ENCODE measurements at regions not wholly inside any gene's neighbourhood (a gene's known extent, or its start where the extent isn't known, plus 50 kb on each side); places are given as distances from the start of the nearest gene placed in this dataset.

DNA sequence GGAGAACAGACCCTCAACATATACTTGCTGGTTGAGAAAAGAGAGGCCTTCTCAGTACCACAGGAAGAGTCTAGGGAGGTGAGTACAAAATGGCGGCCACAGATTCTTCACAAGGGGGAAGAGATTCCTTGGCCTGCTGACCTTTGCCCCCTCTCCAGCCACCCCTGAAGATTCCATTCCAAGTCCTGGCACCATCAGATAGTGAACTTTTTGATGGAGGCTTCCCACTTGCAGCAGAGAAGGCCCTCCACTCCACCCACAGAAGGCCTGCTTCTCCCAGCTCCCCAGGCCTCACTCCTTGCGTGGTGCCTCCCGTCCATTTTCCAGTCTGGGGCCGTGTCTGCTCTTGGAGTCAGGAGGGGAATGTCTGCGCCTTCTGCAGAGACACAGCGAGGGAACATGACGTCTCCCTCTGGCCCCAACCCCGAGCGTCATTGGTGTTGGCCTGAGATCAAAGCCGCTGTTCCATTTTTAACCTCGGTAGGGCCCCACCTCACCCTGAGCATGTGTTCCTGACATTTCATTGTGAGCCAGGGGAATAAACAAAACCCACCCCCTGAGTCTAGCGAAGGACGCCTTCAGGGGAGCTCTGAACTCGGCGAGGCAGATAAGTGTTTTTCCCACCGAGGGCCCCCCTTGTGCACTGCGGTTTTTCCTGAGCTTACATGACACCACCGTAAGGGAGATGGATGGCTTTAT is 268.7 kb upstream of the TBX3 start:
- Histone ChIP-seq H3K9me3 (replicated peaks; ENCODE audit: low read length) (no peaks in the 10 kb centered on the region), H3K36me3 (ENCODE audit: insufficient read depth, low read length) (no peaks in the 10 kb centered on the region), H3K9ac (ENCODE audit: low read depth, low read length) (no peak overlapping the region), H3K4me2 (ENCODE audit: low read length) (no peak overlapping the region), H3K27me3 (ENCODE audit: control insufficient read depth, insufficient read depth, low read length) (no peaks in the 10 kb centered on the region), H3K4me1 (ENCODE audit: control insufficient read depth, insufficient read depth, low read length) (no peaks in the 10 kb centered on the region), H3K4me3 (ENCODE audit: low read length) (no peak overlapping the region)

DNA sequence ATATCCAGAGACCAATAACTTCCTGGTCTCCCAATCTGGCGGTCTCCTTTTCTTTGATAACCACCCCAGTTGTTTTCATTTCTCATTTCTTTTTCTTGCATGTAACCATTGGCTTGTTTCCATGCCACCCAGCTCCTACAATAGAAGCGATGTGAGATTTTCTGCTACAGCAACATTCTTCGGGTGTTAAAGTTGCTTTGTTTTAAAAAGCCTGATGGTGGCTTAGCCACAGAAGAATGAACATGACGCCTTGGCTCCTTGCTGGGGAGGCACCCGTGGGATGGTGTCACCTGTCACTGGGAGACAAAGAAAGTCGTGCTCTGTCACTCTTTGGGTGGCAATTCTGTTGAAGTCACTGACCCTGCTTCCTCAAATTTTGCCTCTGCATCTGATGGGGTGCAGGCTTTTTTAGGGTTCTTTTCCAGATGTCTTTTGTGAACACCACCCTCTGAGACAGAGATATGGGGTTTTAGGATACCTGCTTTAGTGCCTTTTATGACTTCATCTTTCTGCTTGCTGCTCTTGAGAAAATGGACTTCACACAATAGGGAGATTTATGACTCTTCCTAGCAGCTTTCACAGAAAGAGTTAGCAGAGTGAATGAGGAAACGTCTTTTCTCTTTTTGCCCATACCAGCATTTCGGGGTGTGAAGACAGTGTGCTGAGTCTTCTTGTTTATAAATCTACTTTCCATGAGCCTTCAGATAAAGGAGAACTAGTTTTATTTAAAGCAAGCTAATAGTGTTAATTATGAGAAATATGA is 265.3 kb upstream of the TBX3 start:
- Histone ChIP-seq H3K36me3 (ENCODE audit: insufficient read depth, low read length) (no peaks in the 10 kb centered on the region), H3K4me1 (ENCODE audit: control insufficient read depth, insufficient read depth, low read length) (no peaks in the 10 kb centered on the region), H3K9ac (ENCODE audit: low read depth, low read length) (no peak overlapping the region), H3K4me2 (ENCODE audit: low read length) (no peak overlapping the region), H3K27me3 (ENCODE audit: control insufficient read depth, insufficient read depth, low read length) (no peaks in the 10 kb centered on the region), H3K9me3 (replicated peaks; ENCODE audit: low read length) (no peaks in the 10 kb centered on the region), H3K4me3 (ENCODE audit: low read length) (no peak overlapping the region)

DNA sequence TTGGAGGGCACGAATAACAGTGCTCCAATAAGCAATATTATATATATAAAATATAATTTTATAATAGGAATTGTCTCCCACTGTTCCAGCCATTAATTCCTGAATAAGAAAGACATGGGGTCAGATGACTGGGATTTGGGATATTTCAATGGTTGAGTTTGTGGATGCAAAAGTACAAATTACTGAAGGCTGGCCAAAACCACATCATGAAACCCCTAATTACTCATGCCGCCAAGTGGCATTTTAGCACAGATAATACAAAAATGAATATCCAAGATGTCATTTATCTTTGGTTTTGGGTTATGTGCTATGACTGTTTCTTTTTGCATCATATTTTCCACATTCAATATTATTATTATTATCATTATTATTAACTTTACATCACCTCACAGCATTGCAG is 261.4 kb upstream of the TBX3 start:
- H3K4me3 ChIP-seq (ENCODE audit: low read length), result no peak overlapping the region
- no peaks in the 10 kb centered on the region for H3K36me3 ChIP-seq (ENCODE audit: insufficient read depth, low read length)
- no peaks in the 10 kb centered on the region for H3K27me3 ChIP-seq (ENCODE audit: control insufficient read depth, insufficient read depth, low read length)
- H3K4me2 ChIP-seq (ENCODE audit: low read length), result no peak overlapping the region
- H3K9me3 ChIP-seq (replicated peaks; ENCODE audit: low read length), result no peaks in the 10 kb centered on the region
- H3K9ac ChIP-seq (ENCODE audit: low read depth, low read length), result no peak overlapping the region
- no peaks in the 10 kb centered on the region for H3K4me1 ChIP-seq (ENCODE audit: control insufficient read depth, insufficient read depth, low read length)

DNA sequence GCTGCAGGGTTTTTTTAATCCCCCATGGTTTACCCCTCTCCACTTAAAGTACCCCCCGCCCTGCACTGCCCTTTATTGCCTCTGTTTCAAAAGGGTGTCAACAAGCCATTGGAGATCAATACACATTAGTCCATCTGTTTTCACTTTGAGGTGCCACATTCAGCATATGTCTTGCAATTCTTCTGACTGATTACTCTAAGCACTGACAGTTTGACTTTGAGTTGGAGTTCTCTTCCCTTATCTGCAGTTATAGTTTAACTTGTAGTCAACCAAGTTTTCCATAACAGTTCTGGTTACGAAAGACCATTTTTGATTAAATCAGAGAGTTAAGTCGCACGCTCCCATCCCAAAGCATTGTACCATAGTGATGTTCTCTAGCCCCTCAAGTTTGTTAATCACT is 260.8 kb upstream of the TBX3 start:
- H3K4me3 ChIP-seq (ENCODE audit: low read length), result no peak overlapping the region
- H3K27me3 ChIP-seq (ENCODE audit: control insufficient read depth, insufficient read depth, low read length), result no peaks in the 10 kb centered on the region
- H3K9ac ChIP-seq (ENCODE audit: low read depth, low read length), result no peak overlapping the region
- no peaks in the 10 kb centered on the region for H3K4me1 ChIP-seq (ENCODE audit: control insufficient read depth, insufficient read depth, low read length)
- no peak overlapping the region for H3K4me2 ChIP-seq (ENCODE audit: low read length)
- H3K9me3 ChIP-seq (replicated peaks; ENCODE audit: low read length), result no peaks in the 10 kb centered on the region
- no peaks in the 10 kb centered on the region for H3K36me3 ChIP-seq (ENCODE audit: insufficient read depth, low read length)

DNA sequence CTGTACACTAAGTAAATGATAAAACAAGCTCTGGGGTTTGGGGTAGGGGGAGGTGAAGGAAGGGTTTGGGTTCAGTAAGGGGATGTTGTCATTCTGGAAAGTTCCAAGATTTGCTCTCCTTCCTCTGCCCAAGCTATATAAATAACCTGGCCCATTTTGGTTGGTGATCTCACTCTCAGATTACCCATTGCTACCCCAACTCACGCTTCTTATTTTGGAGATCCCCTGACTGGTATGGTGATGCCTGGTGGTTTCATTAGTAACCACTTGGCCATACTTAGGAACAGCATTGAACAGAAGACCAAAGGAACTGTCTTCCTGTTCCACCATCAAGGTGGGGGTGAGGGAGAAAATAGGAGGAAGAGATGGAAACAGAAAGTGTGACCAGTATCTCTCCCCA is 259.6 kb upstream of the TBX3 start:
- Histone ChIP-seq H3K27me3 (ENCODE audit: control insufficient read depth, insufficient read depth, low read length) (no peaks in the 10 kb centered on the region), H3K9me3 (replicated peaks; ENCODE audit: low read length) (no peaks in the 10 kb centered on the region), H3K4me2 (ENCODE audit: low read length) (no peak overlapping the region), H3K4me1 (ENCODE audit: control insufficient read depth, insufficient read depth, low read length) (no peaks in the 10 kb centered on the region), H3K36me3 (ENCODE audit: insufficient read depth, low read length) (no peaks in the 10 kb centered on the region), H3K9ac (ENCODE audit: low read depth, low read length) (no peak overlapping the region), H3K4me3 (ENCODE audit: low read length) (no peak overlapping the region)

DNA sequence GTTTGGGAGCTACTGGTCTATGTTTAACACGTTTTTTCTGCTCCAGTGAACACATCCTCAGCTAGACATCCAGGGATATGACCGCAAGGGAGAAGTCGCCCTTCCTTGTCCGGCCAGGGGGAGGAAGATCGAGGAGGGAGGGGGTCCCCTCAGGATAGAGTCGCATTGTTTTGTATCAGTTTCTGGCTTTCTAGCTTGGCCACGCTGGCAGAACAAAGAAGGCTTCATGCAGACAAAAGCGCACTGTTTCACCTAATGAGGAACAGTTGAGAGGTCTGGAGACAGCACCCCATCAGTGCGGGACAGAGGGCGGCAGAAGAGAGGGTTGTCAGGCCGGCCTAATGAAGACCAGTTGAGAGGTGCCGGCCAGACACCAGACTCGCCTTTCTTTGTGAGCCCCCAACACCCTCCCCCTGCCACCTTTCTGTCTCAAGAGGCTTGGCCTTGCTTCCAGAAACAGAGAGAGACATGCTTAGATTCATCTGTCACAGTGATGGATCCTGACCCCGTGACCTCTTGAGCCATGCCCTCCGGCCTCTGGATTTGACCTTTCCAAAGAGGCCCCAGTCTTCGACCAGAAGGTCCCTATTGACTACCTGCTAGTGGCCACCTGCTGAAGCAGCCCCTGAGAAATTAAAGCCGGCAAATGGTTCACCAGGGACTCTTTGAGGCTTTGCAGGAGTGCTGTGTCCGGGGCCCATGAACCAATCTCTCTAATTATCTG is 254.7 kb upstream of the TBX3 start:
- Histone ChIP-seq H3K27me3 (ENCODE audit: control insufficient read depth, insufficient read depth, low read length) (no peaks in the 10 kb centered on the region), H3K9ac (ENCODE audit: low read depth, low read length) (no peak overlapping the region), H3K9me3 (replicated peaks; ENCODE audit: low read length) (no peaks in the 10 kb centered on the region), H3K4me1 (ENCODE audit: control insufficient read depth, insufficient read depth, low read length) (peaks cover 25% of the 10 kb centered on the region), H3K4me3 (ENCODE audit: low read length) (no peak overlapping the region), H3K4me2 (ENCODE audit: low read length) (no peak overlapping the region), H3K36me3 (ENCODE audit: insufficient read depth, low read length) (no peaks in the 10 kb centered on the region)

DNA sequence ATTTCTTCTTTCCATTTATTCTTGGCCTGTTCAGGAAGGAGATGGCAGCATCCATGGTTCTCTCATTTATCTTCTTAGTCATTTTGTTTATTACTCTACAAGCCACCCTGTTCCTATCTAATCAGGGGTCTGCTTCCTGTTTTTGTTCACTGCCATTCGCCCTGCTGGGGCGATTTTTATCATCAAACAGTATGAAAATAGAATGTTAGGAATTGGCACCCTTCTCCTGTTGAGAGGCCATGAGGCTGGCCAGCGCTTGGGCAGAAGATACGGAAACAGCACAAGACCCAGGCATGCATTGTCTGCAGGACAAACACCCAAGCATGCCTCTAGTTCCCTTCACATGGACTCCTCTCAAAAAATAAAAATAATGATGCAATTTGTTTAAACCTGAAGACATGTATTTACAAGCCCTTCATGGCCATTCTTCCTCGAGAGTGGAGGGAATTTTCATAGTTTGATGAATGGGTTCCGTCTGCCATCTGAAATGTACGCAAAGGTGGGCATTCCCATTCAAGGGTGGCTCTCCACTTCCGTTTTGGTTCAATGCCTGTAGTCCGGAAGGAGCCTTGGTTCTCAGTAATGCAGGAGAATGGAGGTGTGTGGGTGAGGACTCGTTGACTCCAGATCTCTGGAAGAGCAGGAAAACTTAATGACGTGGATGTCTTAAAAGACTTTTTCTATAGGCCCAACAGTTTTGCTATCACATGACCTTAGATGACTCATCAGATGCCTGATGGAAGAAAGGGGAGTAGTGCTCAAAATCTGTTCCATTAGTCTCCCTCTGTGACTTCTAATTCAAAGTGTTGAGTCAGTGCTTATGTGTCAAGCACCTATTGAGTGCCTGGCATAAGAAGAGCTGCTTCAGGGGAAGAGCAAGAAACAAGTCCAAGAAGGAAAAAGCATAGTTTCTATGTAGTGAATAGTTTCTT is 252.4 kb upstream of the TBX3 start:
- H3K9me3 ChIP-seq (replicated peaks; ENCODE audit: low read length), result no peaks in the 10 kb centered on the region
- H3K4me3 ChIP-seq (ENCODE audit: low read length), result no peak overlapping the region
- no peak overlapping the region for H3K9ac ChIP-seq (ENCODE audit: low read depth, low read length)
- H3K36me3 ChIP-seq (ENCODE audit: insufficient read depth, low read length), result no peaks in the 10 kb centered on the region
- H3K27me3 ChIP-seq (ENCODE audit: control insufficient read depth, insufficient read depth, low read length), result no peaks in the 10 kb centered on the region
- peaks cover 34% of the 10 kb centered on the region for H3K4me1 ChIP-seq (ENCODE audit: control insufficient read depth, insufficient read depth, low read length)
- H3K4me2 ChIP-seq (ENCODE audit: low read length), result no peak overlapping the region

DNA sequence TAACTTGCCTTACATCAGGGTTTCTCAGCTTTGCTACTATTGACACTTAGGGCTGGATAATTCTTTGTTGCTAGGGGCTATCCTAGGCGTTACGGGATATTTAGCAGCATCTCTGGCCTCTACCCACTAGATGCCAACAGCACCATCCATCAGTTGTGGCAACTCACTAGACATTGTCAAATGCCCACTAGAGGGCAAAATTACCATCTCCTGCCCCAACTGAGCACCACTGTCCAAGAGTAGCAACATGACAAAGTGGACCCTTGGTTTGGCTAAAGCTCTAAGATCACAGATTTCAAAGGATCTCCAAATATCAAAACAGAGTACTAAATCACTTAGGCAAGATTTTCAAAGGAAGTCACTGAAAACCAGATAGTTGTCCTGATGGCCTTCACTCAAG is 251.7 kb upstream of the TBX3 start:
- H3K4me3 ChIP-seq (ENCODE audit: low read length), result no peak overlapping the region
- no peaks in the 10 kb centered on the region for H3K27me3 ChIP-seq (ENCODE audit: control insufficient read depth, insufficient read depth, low read length)
- H3K9me3 ChIP-seq (replicated peaks; ENCODE audit: low read length), result no peaks in the 10 kb centered on the region
- no peak overlapping the region for H3K4me2 ChIP-seq (ENCODE audit: low read length)
- no peak overlapping the region for H3K9ac ChIP-seq (ENCODE audit: low read depth, low read length)
- no peaks in the 10 kb centered on the region for H3K36me3 ChIP-seq (ENCODE audit: insufficient read depth, low read length)
- H3K4me1 ChIP-seq (ENCODE audit: control insufficient read depth, insufficient read depth, low read length), result peaks cover 34% of the 10 kb centered on the region

DNA sequence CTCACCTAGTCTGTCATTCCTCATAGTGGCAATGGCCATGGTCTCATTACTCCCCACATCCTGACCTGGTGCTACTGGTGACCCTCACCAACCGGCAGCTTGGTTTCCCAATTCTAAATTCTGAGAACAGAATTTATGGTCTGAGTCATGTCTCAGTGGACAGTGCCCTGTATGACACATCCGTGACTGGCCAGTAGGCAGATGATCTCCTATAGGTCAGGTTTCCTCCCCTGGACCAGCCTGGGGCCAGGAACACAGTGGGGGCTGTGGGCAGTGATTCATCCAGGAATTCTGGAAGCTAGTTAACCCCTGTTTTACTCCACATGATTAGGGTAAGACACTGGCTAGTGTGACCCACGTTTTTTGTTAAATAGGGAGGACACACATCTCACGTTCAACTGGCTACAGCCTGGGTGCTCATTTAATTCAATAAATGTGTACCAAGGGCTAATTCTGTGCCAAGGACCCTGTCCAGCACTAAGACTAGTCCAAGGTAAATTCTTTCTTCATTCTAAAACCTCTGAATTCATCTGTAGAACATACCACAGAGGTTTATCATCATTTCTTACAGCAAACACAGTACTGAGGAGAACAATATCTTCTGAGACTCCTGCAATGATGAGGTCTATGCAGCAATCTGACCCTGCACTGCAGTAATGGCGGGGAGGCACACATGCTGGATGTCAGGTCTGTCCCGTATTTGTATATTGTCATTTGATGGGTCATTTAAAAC is 249.6 kb upstream of the TBX3 start:
- Histone ChIP-seq H3K4me1 (ENCODE audit: control insufficient read depth, insufficient read depth, low read length) (peaks cover 34% of the 10 kb centered on the region), H3K4me3 (ENCODE audit: low read length) (peak overlapping the region; percentile 10), H3K4me2 (ENCODE audit: low read length) (peak overlapping the region; percentile 61), H3K36me3 (ENCODE audit: insufficient read depth, low read length) (no peaks in the 10 kb centered on the region), H3K27me3 (ENCODE audit: control insufficient read depth, insufficient read depth, low read length) (no peaks in the 10 kb centered on the region), H3K9ac (ENCODE audit: low read depth, low read length) (peak overlapping the region; percentile 47), H3K9me3 (replicated peaks; ENCODE audit: low read length) (no peaks in the 10 kb centered on the region)

DNA sequence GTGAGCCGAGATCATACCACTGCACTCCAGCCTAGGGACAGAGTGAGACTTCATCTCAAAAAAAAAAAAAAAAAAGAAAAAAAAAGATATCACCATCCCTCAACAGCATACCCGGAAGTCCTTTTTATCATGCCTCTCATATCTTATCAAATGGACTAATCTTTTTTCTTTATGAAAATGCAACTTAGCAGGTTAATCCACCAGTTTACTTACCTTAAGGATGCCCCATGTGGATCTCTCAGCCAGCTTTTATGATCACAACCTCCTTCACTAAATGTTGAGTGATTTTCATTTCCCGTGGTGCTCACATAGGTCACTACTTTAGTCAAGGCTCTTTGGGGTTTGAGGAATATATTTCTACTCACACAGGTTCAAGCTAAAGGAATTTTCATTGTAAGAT is 248.8 kb upstream of the TBX3 start:
- Histone ChIP-seq H3K27me3 (ENCODE audit: control insufficient read depth, insufficient read depth, low read length) (no peaks in the 10 kb centered on the region), H3K4me3 (ENCODE audit: low read length) (no peak overlapping the region), H3K9ac (ENCODE audit: low read depth, low read length) (peak overlapping the region; percentile 30), H3K4me1 (ENCODE audit: control insufficient read depth, insufficient read depth, low read length) (peaks cover 34% of the 10 kb centered on the region), H3K36me3 (ENCODE audit: insufficient read depth, low read length) (no peaks in the 10 kb centered on the region), H3K9me3 (replicated peaks; ENCODE audit: low read length) (no peaks in the 10 kb centered on the region), H3K4me2 (ENCODE audit: low read length) (no peak overlapping the region)

Measured in skeletal muscle satellite cell (primary cell).